H9 (cell line): ENCODE measurements at regions not wholly inside any gene's neighbourhood (a gene's known extent, or its start where the extent isn't known, plus 50 kb on each side); places are given as distances from the start of the nearest gene placed in this dataset.

Experiments
- DNase-seq: peaks from one replicate; pipeline ENCODE4 v3.0.0-alpha.2; 2017
- H2AFZ ChIP-seq: one replicate; pipeline ENCODE4 v1.6.1; 2013; ENCODE audit warnings: mild to moderate bottlenecking, low read length, control low read depth, moderate library complexity
- H2AK5ac ChIP-seq: 2 replicates; pipeline ENCODE4 v1.6.1; 2013; ENCODE audit warnings: low read length, control low read depth, mixed read lengths; ENCODE audit not compliant: insufficient read length
- H2BK120ac ChIP-seq: one replicate; pipeline ENCODE4 v1.6.1; 2013; ENCODE audit warnings: low read depth, mild to moderate bottlenecking, low read length, control low read depth, inconsistent platforms; ENCODE audit not compliant: poor library complexity, severe bottlenecking
- H2BK12ac ChIP-seq: 2 replicates; pipeline ENCODE4 v1.6.1; 2013; ENCODE audit warnings: low read length, control low read depth, mixed read lengths, low read depth; ENCODE audit not compliant: insufficient read length
- H2BK15ac ChIP-seq: 2 replicates; pipeline ENCODE4 v1.6.1; 2013; ENCODE audit warnings: low read depth, low read length, control low read depth
- H2BK20ac ChIP-seq: one replicate; pipeline ENCODE4 v1.6.1; 2013; ENCODE audit warnings: low read depth, mild to moderate bottlenecking, low read length, control low read depth, inconsistent platforms; ENCODE audit not compliant: poor library complexity, severe bottlenecking
- H2BK5ac ChIP-seq: 2 replicates; pipeline ENCODE4 v1.6.1; 2013; ENCODE audit warnings: low read length, control low read depth, mixed read lengths; ENCODE audit not compliant: insufficient read length
- H3K14ac ChIP-seq: 2 replicates; pipeline ENCODE4 v1.6.1; 2013; ENCODE audit warnings: low read length, control low read depth; ENCODE audit not compliant: insufficient read depth
- H3K18ac ChIP-seq: 2 replicates; pipeline ENCODE4 v1.6.1; 2013; ENCODE audit warnings: low read depth, mild to moderate bottlenecking, mixed read lengths, low read length, control low read depth; ENCODE audit not compliant: insufficient read length
- H3K23ac ChIP-seq: 2 replicates; pipeline ENCODE4 v1.6.1; 2013; ENCODE audit warnings: low read length, control low read depth, mixed read lengths, low read depth; ENCODE audit not compliant: insufficient read length
- H3K23me2 ChIP-seq: 2 replicates; pipeline ENCODE4 v1.6.1; 2013; ENCODE audit warnings: low read depth, mild to moderate bottlenecking, mixed read lengths, low read length, control low read depth; ENCODE audit not compliant: insufficient read length, poor library complexity, severe bottlenecking
- H3K27ac ChIP-seq: 2 replicates; pipeline ENCODE4 v1.5.1; 2013; ENCODE audit warnings: low read length, control low read depth, mixed read lengths, low read depth; ENCODE audit not compliant: insufficient read length
- H3K27me3 ChIP-seq: 2 replicates; pipeline ENCODE4 v1.6.1; 2013; ENCODE audit warnings: low read length, control low read depth, inconsistent platforms; ENCODE audit not compliant: insufficient read depth
- H3K4ac ChIP-seq: 2 replicates; pipeline ENCODE4 v1.6.1; 2013; ENCODE audit warnings: low read depth, mild to moderate bottlenecking, control low read depth, inconsistent platforms, low read length, moderate library complexity
- H3K4me1 ChIP-seq: 2 replicates; pipeline ENCODE4 v1.6.1; 2013; ENCODE audit warnings: low read length, control low read depth, inconsistent platforms; ENCODE audit not compliant: insufficient read depth
- H3K4me2 ChIP-seq: 2 replicates; pipeline ENCODE4 v1.6.1; 2013; ENCODE audit warnings: low read length, control low read depth, mixed read lengths; ENCODE audit not compliant: insufficient read length, insufficient read depth
- H3K56ac ChIP-seq: 2 replicates; pipeline ENCODE4 v1.6.1; 2013; ENCODE audit warnings: low read depth, mild to moderate bottlenecking, mixed read lengths, low read length, control low read depth; ENCODE audit not compliant: insufficient read length
- H3K79me1 ChIP-seq: 2 replicates; pipeline ENCODE4 v1.6.1; 2013; ENCODE audit warnings: low read depth, mild to moderate bottlenecking, moderate library complexity, low read length, control low read depth, inconsistent platforms; ENCODE audit not compliant: insufficient read depth, poor library complexity, severe bottlenecking
- H3K79me2 ChIP-seq: 2 replicates; pipeline ENCODE4 v1.6.1; 2013; ENCODE audit warnings: low read length, control low read depth, inconsistent platforms; ENCODE audit not compliant: insufficient read depth
- H3K9ac ChIP-seq: 2 replicates; pipeline ENCODE4 v1.6.1; 2013; ENCODE audit warnings: low read length, control low read depth, mixed read lengths; ENCODE audit not compliant: insufficient read length; ENCODE audit errors: extremely low read depth
- H3K9me3 ChIP-seq: one replicate; pipeline ENCODE4 v1.6.1; 2013; ENCODE audit warnings: low read depth, low read length, inconsistent platforms; ENCODE audit not compliant: control insufficient read depth
- H3T11ph ChIP-seq: one replicate; pipeline ENCODE4 v1.6.1; 2013; ENCODE audit warnings: mild to moderate bottlenecking, low read length, control low read depth, inconsistent platforms
- H4K20me1 ChIP-seq: one replicate; pipeline ENCODE4 v1.6.1; 2013; ENCODE audit not compliant: control insufficient read depth, insufficient read length, insufficient read depth
- H4K5ac ChIP-seq: 2 replicates; pipeline ENCODE4 v1.6.1; 2013; ENCODE audit warnings: low read depth, mild to moderate bottlenecking, mixed read lengths, low read length, control low read depth; ENCODE audit not compliant: insufficient read length
- H4K8ac ChIP-seq: replicated peaks from 2 replicates; pipeline ENCODE4 v1.6.1; 2013; ENCODE audit warnings: low read length, control low read depth, mixed read lengths, low read depth; ENCODE audit not compliant: insufficient read length
- H4K91ac ChIP-seq: 2 replicates; pipeline ENCODE4 v1.6.1; 2013; ENCODE audit warnings: low read depth, mild to moderate bottlenecking, moderate library complexity, mixed read lengths, low read length, control low read depth; ENCODE audit not compliant: insufficient read length
- H3K27ac Mint-ChIP-seq, 3 experiments: 2 replicates in 2 of 3; 3 replicates in 1 of 3; pipeline ENCODE4 v1.8.0; 2020 to 2021; ENCODE audit warnings: mixed read lengths in 3 of 3, mild to moderate bottlenecking in 1 of 3, moderate library complexity in 1 of 3
- H3K27me3 Mint-ChIP-seq: 2 replicates; pipeline ENCODE4 v1.8.0; 2021; ENCODE audit warnings: low read depth, mild to moderate bottlenecking, moderate library complexity, mixed read lengths
- H3K36me3 Mint-ChIP-seq, 3 experiments: 2 replicates in 2 of 3; 3 replicates in 1 of 3; pipeline ENCODE4 v1.8.0; 2020 to 2021; ENCODE audit warnings: low read depth in 3 of 3, mixed read lengths in 3 of 3; ENCODE audit not compliant: insufficient read depth in 1 of 3
- H3K4me1 Mint-ChIP-seq, 2 experiments: 2 replicates each; pipeline ENCODE4 v1.8.0; 2020; ENCODE audit warnings: mixed read lengths in 2 of 2
- H3K4me3 Mint-ChIP-seq, 2 experiments: 2 replicates in 1 of 2; 3 replicates in 1 of 2; pipeline ENCODE4 v1.8.0; 2020 to 2021; ENCODE audit warnings: mild to moderate bottlenecking in 2 of 2, mixed read lengths in 2 of 2, moderate library complexity in 1 of 2
- H3K9me3 Mint-ChIP-seq, 2 experiments: 2 replicates in 1 of 2; 3 replicates in 1 of 2; pipeline ENCODE4 v1.8.0; 2020; ENCODE audit warnings: mild to moderate bottlenecking in 2 of 2, mixed read lengths in 2 of 2, moderate library complexity in 1 of 2
- CTCF ChIP-seq: fragments of 200-600 bp; sonication (generic); conservative IDR thresholded peaks from 3 replicates; pipeline ENCODE4 v1.8.0; 2021; ENCODE audit warnings: antibody characterized with exemption, mild to moderate bottlenecking
- WGBS: extraction: QIAGEN DNeasy Blood & Tissue Kit; methylation state at CpG from one replicate; pipeline ENCODE4 v1.1.7; 2013; ENCODE audit warnings: missing lambda C conversion rate, low lambda C conversion rate, mixed read lengths; ENCODE audit not compliant: insufficient read length; ENCODE audit errors: extremely low coverage; 5-methylcytosine and 5-hydroxymethylcytosine counted together

- Histone ChIP-seq H3T11ph (no peak overlapping the region), H3K9me3 (no peaks in the 10 kb centered on the region), H3K18ac (peak overlapping the region; percentile 63), H3K27ac (no peak overlapping the region), H3K79me2 (0 out of 2 replicates have a peak, but pooled peaks cover 2% of the 10 kb centered on the region), H3K14ac (peak overlapping the region; percentile 74; the same call in 1 of the 2 replicates), H2AFZ (no peak overlapping the region), H4K5ac (no peak overlapping the region), H4K91ac (peak overlapping the region; percentile 65), H3K4me1 (no peaks in the 10 kb centered on the region; the same call in 1 of the 2 replicates), H3K4me2 (no peak overlapping the region), H2BK120ac (no peak overlapping the region), H2BK5ac (no peak overlapping the region), H2AK5ac (no peak overlapping the region), H3K56ac (no peak overlapping the region), H2BK12ac (peak overlapping the region; percentile 9), H4K8ac (no peak overlapping the region), H3K23me2 (no peaks in the 10 kb centered on the region), H3K23ac (no peak overlapping the region), H3K79me1 (no peaks in the 10 kb centered on the region), H4K20me1 (no peaks in the 10 kb centered on the region), H3K9ac (no peak overlapping the region), H2BK20ac (no peak overlapping the region), H3K4ac (peak overlapping the region; percentile 59; the same call in 1 of the 2 replicates), H3K27me3 (no peaks in the 10 kb centered on the region), H2BK15ac (0 out of 2 replicates have a peak overlapping the region, but pooled peaks have one; percentile 24)
- WGBS = no CpG with 5 or more reads among the region's 6 CpGs
- H3K9me3 Mint-ChIP-seq = no peaks in the 10 kb centered on the region
- H3K27me3 Mint-ChIP-seq = no peaks in the 10 kb centered on the region
- H3K4me1 Mint-ChIP-seq = peaks cover 17 to 29% of the 10 kb centered on the region in 2 experiments
- no peak for TF ChIP-seq CTCF
- no peak overlapping the region; a peak in 1 of 5 replicates for H3K4me3 Mint-ChIP-seq
- H3K27ac Mint-ChIP-seq = peak overlapping the region; percentile 58 to 94 (median 93); a peak in 2 of 7 replicates
- DNase-seq = no peak
- H3K36me3 Mint-ChIP-seq = no peaks in the 10 kb centered on the region
These were observed 97.2 kb downstream of the B3GNT2 start for GRCh38 chr2:62293151-62293489.
